ENCODE measurements at regions not wholly inside any gene's neighbourhood (a gene's known extent, or its start where the extent isn't known, plus 50 kb on each side); places are given as distances from the start of the nearest gene placed in this dataset.
"Not testable (repeated sequence)": the region's sequence is repeated elsewhere in the genome, so short reads cannot be mapped to it uniquely, and the experiment has no call there.

GRCh38 chr13:76829572-76830327 is 56.5 kb downstream of the KCTD12 start:
- Histone ChIP-seq H3K4me1 (no peaks in the 10 kb centered on the region), H3K4me3 (ENCODE audit: low read depth, low read length) (no peak overlapping the region), H3K9me3 (no peaks in the 10 kb centered on the region), H3K27me3 (no peaks in the 10 kb centered on the region), H3K36me3 (no peaks in the 10 kb centered on the region)
- no peak for DNase-seq
- no peak for TF ChIP-seq CTCF (IDR thresholded peaks at IDR 0.05; ENCODE audit: low read depth, low read length)

- H3K27me3 ChIP-seq, result no peaks in the 10 kb centered on the region
- no peak overlapping the region for H3K4me3 ChIP-seq (ENCODE audit: low read depth, low read length)
- DNase-seq, result no peak
- no peaks in the 10 kb centered on the region for H3K9me3 ChIP-seq
- no peaks in the 10 kb centered on the region for H3K36me3 ChIP-seq
- TF ChIP-seq CTCF (IDR thresholded peaks at IDR 0.05; ENCODE audit: low read depth, low read length), result no peak
- no peaks in the 10 kb centered on the region for H3K4me1 ChIP-seq
Observed at GRCh38 chr13:76828316-76828741, 57.9 kb downstream of the KCTD12 start.

GRCh38 chr13:76826527-76826926 is 59.7 kb downstream of the KCTD12 start:
- no peak for DNase-seq
- no peaks in the 10 kb centered on the region for H3K4me1 ChIP-seq
- H3K27me3 ChIP-seq, result no peaks in the 10 kb centered on the region
- H3K4me3 ChIP-seq (ENCODE audit: low read depth, low read length), result no peak overlapping the region
- no peaks in the 10 kb centered on the region for H3K9me3 ChIP-seq
- no peak for TF ChIP-seq CTCF (IDR thresholded peaks at IDR 0.05; ENCODE audit: low read depth, low read length)
- no peaks in the 10 kb centered on the region for H3K36me3 ChIP-seq

- Histone ChIP-seq H3K27me3 (no peaks in the 10 kb centered on the region), H3K9me3 (no peaks in the 10 kb centered on the region), H3K4me3 (ENCODE audit: low read depth, low read length) (no peak overlapping the region), H3K36me3 (no peaks in the 10 kb centered on the region), H3K4me1 (no peaks in the 10 kb centered on the region)
- DNase-seq, result peak; percentile 17
- TF ChIP-seq CTCF (IDR thresholded peaks at IDR 0.05; ENCODE audit: low read depth, low read length), result no peak
Observed at GRCh38 chr13:76825430-76825829, 60.8 kb downstream of the KCTD12 start.

GRCh38 chr13:76823969-76824368 is 62.2 kb downstream of the KCTD12 start:
- Histone ChIP-seq H3K4me3 (ENCODE audit: low read depth, low read length) (no peak overlapping the region), H3K27me3 (no peaks in the 10 kb centered on the region; the same call in 1 of the 2 replicates), H3K4me1 (no peaks in the 10 kb centered on the region), H3K36me3 (no peaks in the 10 kb centered on the region), H3K9me3 (no peaks in the 10 kb centered on the region; the same call in 1 of the 2 replicates)
- DNase-seq, result no peak
- no peak for TF ChIP-seq CTCF (IDR thresholded peaks at IDR 0.05; ENCODE audit: low read depth, low read length)

GRCh38 chr13:76822698-76823267 is 63.4 kb downstream of the KCTD12 start:
- Histone ChIP-seq H3K4me3 (ENCODE audit: low read depth, low read length) (no peak overlapping the region), H3K9me3 (no peaks in the 10 kb centered on the region; the same call in 1 of the 2 replicates), H3K36me3 (no peaks in the 10 kb centered on the region), H3K27me3 (no peaks in the 10 kb centered on the region; the same call in 1 of the 2 replicates), H3K4me1 (no peaks in the 10 kb centered on the region)
- peak; percentile 13; the same call in 1 of the 2 replicates for TF ChIP-seq CTCF (IDR thresholded peaks at IDR 0.05; ENCODE audit: low read depth, low read length)
- no peak for DNase-seq

GRCh38 chr13:76821222-76821621 is 65.0 kb downstream of the KCTD12 start:
- not testable (repeated sequence) for H3K4me3 ChIP-seq (ENCODE audit: low read depth, low read length); H3K9me3 ChIP-seq; DNase-seq; H3K36me3 ChIP-seq; H3K4me1 ChIP-seq; H3K27me3 ChIP-seq
